Mucosa of stomach (tissue), 1 donor: ENCODE measurements at regions not wholly inside any gene's neighbourhood (a gene's known extent, or its start where the extent isn't known, plus 50 kb on each side); places are given as distances from the start of the nearest gene placed in this dataset.
"Not testable (repeated sequence)": the region's sequence is repeated elsewhere in the genome, so short reads cannot be mapped to it uniquely, and the experiment has no call there.

Source experiments
- H3K27me3 ChIP-seq: one replicate; pipeline ENCODE4 v1.7.0; 2013; ENCODE audit warnings: mild to moderate bottlenecking, low read length; ENCODE audit not compliant: control insufficient read depth, insufficient read depth
- H3K36me3 ChIP-seq: one replicate; pipeline ENCODE4 v1.7.0; 2013; ENCODE audit warnings: low read length; ENCODE audit not compliant: control insufficient read depth, insufficient read depth
- H3K4me1 ChIP-seq: one replicate; pipeline ENCODE4 v1.7.0; 2013; ENCODE audit warnings: mild to moderate bottlenecking, low read length; ENCODE audit not compliant: control insufficient read depth, insufficient read depth
- H3K4me3 ChIP-seq: one replicate; pipeline ENCODE4 v1.7.0; 2013; ENCODE audit warnings: low read length
- H3K9ac ChIP-seq: one replicate; pipeline ENCODE4 v1.7.0; 2013; ENCODE audit warnings: mild to moderate bottlenecking, low read length, moderate library complexity
- H3K9me3 ChIP-seq: one replicate; pipeline ENCODE4 v1.7.0; 2013; ENCODE audit warnings: mild to moderate bottlenecking, low read length, moderate library complexity; ENCODE audit not compliant: control insufficient read depth
- donor health status: Pancreatic carcinoma.

DNA sequence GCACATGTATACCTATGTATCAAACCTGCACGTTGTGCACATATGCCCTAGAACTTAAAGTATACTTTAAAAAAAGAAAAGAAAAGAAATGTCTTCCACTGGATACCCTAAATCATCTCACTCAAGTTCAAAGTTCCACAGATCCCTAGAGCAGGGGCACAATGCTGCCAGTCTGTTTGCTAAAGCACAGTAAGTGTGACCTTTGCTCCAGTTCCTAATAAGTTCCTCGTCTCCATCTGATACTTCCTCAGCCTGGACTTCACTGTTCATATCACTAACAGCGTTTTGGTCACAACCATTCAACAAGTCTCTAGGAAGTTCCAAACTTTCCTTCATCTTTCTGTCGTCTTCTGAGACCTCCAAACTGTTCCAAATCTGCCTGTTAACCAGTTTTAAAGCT lies 118.3 kb downstream of the BMP4 start:
- H3K4me1 ChIP-seq, result no peaks in the 10 kb centered on the region
- no peaks in the 10 kb centered on the region for H3K36me3 ChIP-seq
- H3K9me3 ChIP-seq, result no peaks in the 10 kb centered on the region

DNA sequence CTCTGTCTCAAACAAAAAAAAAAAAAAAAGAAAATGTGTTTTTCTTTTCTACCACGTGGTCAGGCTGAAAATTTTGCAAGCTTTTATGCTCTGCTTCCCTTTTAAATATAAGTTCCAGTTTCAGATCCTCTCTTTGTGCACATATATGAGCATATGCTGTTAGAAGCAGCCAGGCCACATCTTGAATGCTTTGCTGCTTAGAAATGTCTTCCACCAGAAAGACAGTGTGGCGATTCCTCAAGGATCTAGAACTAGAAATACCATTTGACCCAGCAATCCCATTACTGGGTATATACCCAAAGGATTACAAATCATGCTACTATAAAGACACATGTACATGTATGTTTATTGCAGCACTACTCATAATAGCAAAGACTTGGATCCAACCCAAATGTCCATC lies 119.0 kb downstream of the BMP4 start:
- H3K4me1 ChIP-seq, H3K9me3 ChIP-seq, H3K36me3 ChIP-seq, H3K4me3 ChIP-seq, H3K9ac ChIP-seq, H3K27me3 ChIP-seq: not testable (repeated sequence)

More for the DNA sequence above, 118.3 kb downstream of the BMP4 start:
- no peak overlapping the region for H3K9ac ChIP-seq
- H3K4me3 ChIP-seq, result no peak overlapping the region
- no peaks in the 10 kb centered on the region for H3K27me3 ChIP-seq

DNA sequence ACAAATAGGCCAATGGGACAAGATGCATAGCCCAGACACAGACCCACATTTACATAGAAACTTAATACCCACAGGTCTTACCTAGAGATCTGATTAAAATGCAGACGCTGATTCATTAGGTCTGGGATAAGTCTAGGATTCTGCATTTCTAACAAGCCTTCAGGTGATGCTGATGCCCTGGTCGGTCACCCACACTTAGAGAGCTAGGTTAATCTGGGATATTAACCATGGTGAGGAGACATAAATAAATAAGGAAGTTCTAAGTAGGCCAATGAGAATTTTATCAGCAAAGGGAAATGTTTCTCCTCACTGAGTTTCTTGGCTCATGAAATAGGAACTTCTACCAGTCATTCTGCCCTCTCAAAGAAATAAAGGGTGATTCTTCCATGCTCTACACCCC lies 120.1 kb downstream of the BMP4 start:
- no peaks in the 10 kb centered on the region for H3K27me3 ChIP-seq
- no peaks in the 10 kb centered on the region for H3K36me3 ChIP-seq
- H3K9me3 ChIP-seq, result no peaks in the 10 kb centered on the region
- H3K9ac ChIP-seq, result no peak overlapping the region
- H3K4me3 ChIP-seq, result no peak overlapping the region
- H3K4me1 ChIP-seq, result no peaks in the 10 kb centered on the region

GRCh38 chr14:53828820-53829219 lies 127.8 kb downstream of the BMP4 start:
- H3K9me3 ChIP-seq, result no peaks in the 10 kb centered on the region

DNA sequence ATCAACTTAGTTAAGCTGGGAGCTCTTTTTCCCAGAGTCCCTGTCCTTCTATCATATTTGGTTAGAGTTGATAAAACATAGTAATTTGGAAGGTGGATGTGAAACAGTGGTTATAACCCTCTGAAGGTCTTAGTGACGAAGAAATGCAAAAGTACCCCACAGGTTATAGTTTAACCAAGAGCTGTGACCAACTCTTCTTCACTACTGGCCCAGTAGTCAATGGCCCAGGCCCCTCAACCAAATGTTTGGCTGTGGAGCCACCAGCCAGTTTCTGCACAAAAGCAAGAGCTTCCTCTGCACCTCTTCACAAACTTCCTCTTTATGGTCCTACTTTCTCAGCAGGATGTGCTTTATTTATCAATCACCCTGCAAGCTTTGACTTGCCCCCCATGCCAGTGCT lies 132.6 kb downstream of the BMP4 start:
- no peaks in the 10 kb centered on the region for H3K4me1 ChIP-seq
- no peak overlapping the region for H3K9ac ChIP-seq
- H3K9me3 ChIP-seq, result no peaks in the 10 kb centered on the region
- H3K27me3 ChIP-seq, result no peaks in the 10 kb centered on the region
- H3K4me3 ChIP-seq, result no peak overlapping the region
- no peaks in the 10 kb centered on the region for H3K36me3 ChIP-seq

More at GRCh38 chr14:53828820-53829219, 127.8 kb downstream of the BMP4 start:
- H3K36me3 ChIP-seq, result no peaks in the 10 kb centered on the region
- H3K4me3 ChIP-seq, result no peak overlapping the region
- no peak overlapping the region for H3K9ac ChIP-seq
- no peaks in the 10 kb centered on the region for H3K4me1 ChIP-seq
- H3K27me3 ChIP-seq, result no peaks in the 10 kb centered on the region

DNA sequence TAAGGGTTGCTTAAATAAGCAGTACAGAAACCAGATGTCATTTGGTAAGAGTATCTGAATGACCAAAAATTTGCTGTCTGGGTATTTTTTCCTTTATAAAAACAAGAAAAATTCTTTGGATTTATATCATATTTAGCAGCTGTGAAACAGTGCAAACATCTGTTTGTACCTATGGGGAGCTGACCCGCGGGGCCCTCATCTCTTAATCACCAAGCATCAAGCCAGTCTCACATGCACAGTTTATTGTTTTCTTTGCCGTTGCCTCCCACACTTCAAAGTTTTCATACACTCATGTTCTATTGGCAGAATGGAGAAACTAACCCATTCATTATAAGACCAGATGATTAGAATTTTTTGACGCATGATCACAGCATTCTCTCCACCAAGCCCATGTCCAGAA lies 142.2 kb downstream of the BMP4 start:
- H3K4me1 ChIP-seq, result no peaks in the 10 kb centered on the region
- no peaks in the 10 kb centered on the region for H3K36me3 ChIP-seq
- H3K9ac ChIP-seq, result no peak overlapping the region
- H3K9me3 ChIP-seq, result no peaks in the 10 kb centered on the region
- H3K27me3 ChIP-seq, result no peaks in the 10 kb centered on the region
- H3K4me3 ChIP-seq, result no peak overlapping the region

DNA sequence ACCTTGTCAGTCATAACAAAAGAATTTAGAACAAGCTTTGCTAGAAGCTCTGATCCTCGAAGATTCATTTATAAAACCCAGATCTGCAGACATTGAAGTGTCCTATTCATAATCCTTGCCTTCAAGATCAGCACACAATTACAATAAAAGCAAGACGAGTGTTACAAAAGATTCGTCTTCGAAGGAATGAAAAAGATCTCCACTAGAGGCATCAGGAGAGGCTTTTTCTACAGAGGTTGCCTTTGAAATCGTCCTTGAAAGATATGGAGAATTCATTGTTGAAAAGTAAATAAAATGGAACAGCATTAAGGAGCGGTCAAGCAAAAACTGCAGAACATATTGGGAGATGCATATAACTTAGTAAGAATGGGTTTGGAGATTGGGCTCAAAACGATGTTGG lies 146.4 kb downstream of the BMP4 start:
- no peaks in the 10 kb centered on the region for H3K27me3 ChIP-seq
- H3K9ac ChIP-seq, result no peak overlapping the region
- peaks cover 5% of the 10 kb centered on the region for H3K4me1 ChIP-seq
- no peaks in the 10 kb centered on the region for H3K36me3 ChIP-seq
- H3K9me3 ChIP-seq, result no peaks in the 10 kb centered on the region
- no peak overlapping the region for H3K4me3 ChIP-seq

GRCh38 chr14:53808042-53808441 lies 148.6 kb downstream of the BMP4 start:
- H3K4me3 ChIP-seq, result no peak overlapping the region
- H3K9me3 ChIP-seq, result no peaks in the 10 kb centered on the region
- peaks cover 5% of the 10 kb centered on the region for H3K4me1 ChIP-seq
- no peak overlapping the region for H3K9ac ChIP-seq
- no peaks in the 10 kb centered on the region for H3K27me3 ChIP-seq
- no peaks in the 10 kb centered on the region for H3K36me3 ChIP-seq

- Histone ChIP-seq H3K9me3 (no peaks in the 10 kb centered on the region), H3K4me1 (peaks cover 5% of the 10 kb centered on the region), H3K27me3 (no peaks in the 10 kb centered on the region), H3K4me3 (no peak overlapping the region), H3K36me3 (no peaks in the 10 kb centered on the region), H3K9ac (no peak overlapping the region)
Observed at GRCh38 chr14:53807542-53807941, 149.1 kb downstream of the BMP4 start.

DNA sequence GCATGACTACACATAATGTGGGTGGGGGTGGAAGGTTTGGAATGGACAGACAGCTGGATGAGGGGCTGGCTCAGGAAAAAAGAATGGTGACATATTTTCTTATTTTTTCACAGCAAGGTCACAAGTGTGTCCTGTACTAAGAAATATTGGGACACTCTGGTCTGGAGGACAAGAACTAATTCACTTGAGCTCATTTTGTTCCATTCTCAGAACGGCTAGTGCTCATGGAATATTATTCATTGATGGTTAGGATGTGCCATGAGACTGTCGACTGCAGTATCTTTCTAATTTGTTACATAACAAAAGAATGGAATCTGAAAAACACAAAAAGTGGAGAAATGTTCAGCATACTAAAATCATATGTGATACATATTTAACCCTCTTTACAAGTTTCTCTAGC lies 149.5 kb downstream of the BMP4 start:
- no peak overlapping the region for H3K9ac ChIP-seq
- no peaks in the 10 kb centered on the region for H3K9me3 ChIP-seq
- H3K4me1 ChIP-seq, result peaks cover 5% of the 10 kb centered on the region
- no peaks in the 10 kb centered on the region for H3K27me3 ChIP-seq
- H3K4me3 ChIP-seq, result no peak overlapping the region
- H3K36me3 ChIP-seq, result no peaks in the 10 kb centered on the region

GRCh38 chr14:53796734-53797133 lies 159.9 kb downstream of the BMP4 start:
- no peaks in the 10 kb centered on the region for H3K9me3 ChIP-seq
- no peaks in the 10 kb centered on the region for H3K27me3 ChIP-seq
- no peaks in the 10 kb centered on the region for H3K4me1 ChIP-seq
- no peaks in the 10 kb centered on the region for H3K36me3 ChIP-seq
- H3K4me3 ChIP-seq, result no peak overlapping the region
- H3K9ac ChIP-seq, result no peak overlapping the region

DNA sequence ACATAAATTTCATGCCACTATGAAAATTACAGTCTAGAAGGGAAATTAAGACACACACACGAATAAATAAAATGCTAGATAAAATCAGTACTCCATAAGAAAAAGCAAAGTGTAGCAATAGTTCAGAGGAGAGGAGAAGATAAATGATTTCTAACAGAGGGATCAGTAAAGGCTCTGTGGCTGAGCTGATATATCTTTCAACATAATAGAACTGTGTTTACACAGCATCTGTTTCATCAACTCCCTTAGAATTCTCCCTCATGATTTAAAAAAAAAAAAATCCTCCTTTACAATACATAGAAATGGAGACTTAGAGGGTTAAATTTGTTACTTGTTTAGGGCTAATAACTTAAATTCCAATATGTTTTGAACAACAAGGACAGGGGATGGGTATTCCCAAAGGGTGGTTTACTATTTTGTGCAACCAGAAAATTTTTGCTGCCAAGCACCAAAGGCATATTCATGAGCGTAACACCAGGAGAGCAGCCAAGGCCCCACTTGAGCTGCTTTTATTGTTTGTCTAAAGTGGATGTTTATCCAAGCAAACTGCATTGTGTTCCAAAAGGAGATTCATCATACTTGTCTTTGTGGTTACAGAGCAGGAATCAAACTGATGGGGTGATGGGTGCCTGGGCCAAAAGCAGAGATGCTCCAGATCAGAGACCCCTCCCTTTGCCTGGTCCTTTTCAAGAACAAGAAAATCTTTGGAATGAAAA lies 162.7 kb downstream of the BMP4 start:
- no peaks in the 10 kb centered on the region for H3K27me3 ChIP-seq
- no peaks in the 10 kb centered on the region for H3K4me1 ChIP-seq
- H3K9ac ChIP-seq, result no peak overlapping the region
- H3K36me3 ChIP-seq, result no peaks in the 10 kb centered on the region
- no peaks in the 10 kb centered on the region for H3K9me3 ChIP-seq
- H3K4me3 ChIP-seq, result no peak overlapping the region

GRCh38 chr14:53792909-53793308 lies 163.7 kb downstream of the BMP4 start:
- Histone ChIP-seq H3K9ac (no peak overlapping the region), H3K4me1 (no peaks in the 10 kb centered on the region), H3K27me3 (no peaks in the 10 kb centered on the region), H3K4me3 (no peak overlapping the region), H3K36me3 (no peaks in the 10 kb centered on the region), H3K9me3 (no peaks in the 10 kb centered on the region)
